MCF 10A (cell line): ENCODE measurements at regions not wholly inside any gene's neighbourhood (a gene's known extent, or its start where the extent isn't known, plus 50 kb on each side); places are given as distances from the start of the nearest gene placed in this dataset.

Experiments
- BruUV-seq: library from RNA; stranded (reverse); fragments of 400-500 nt; replicated peaks from 2 replicates; lab custom pipeline; 2021; lab: Mats Ljungman, UMichigan
- CTCF ChIA-PET: fragments of 300-600 bp; sonication (Branson Sonifier 250); formaldehyde crosslinking; extraction: SDS; loops from one replicate; lab custom pipeline; 2021; ENCODE audit warnings: antibody characterized with exemption, inconsistent platforms; lab: Yijun Ruan, JAX
- POLR2A ChIA-PET: fragments of 300-600, 350-650 bp; sonication (Branson Sonifier 250); formaldehyde crosslinking; extraction: SDS; loops from one replicate; lab custom pipeline; 2020; ENCODE audit warnings: antibody characterized with exemption, inconsistent platforms; lab: Yijun Ruan, JAX
- DNase-seq: peaks from one replicate; pipeline ENCODE4 v3.0.0-alpha.2; 2018; ENCODE audit not compliant: unreplicated experiment
- H3K27ac Mint-ChIP-seq: one replicate; pipeline ENCODE4 v1.8.0; 2022; ENCODE audit warnings: mild to moderate bottlenecking, low read depth, mixed read lengths; ENCODE audit not compliant: unreplicated experiment
- H3K27me3 Mint-ChIP-seq: one replicate; pipeline ENCODE4 v1.8.0; 2022; ENCODE audit warnings: mixed read lengths; ENCODE audit not compliant: insufficient read depth, unreplicated experiment
- H3K36me3 Mint-ChIP-seq: one replicate; pipeline ENCODE4 v1.8.0; 2022; ENCODE audit warnings: mild to moderate bottlenecking, moderate library complexity, mixed read lengths; ENCODE audit not compliant: insufficient read depth, unreplicated experiment
- H3K4me1 Mint-ChIP-seq: one replicate; pipeline ENCODE4 v1.8.0; 2022; ENCODE audit warnings: mixed read lengths; ENCODE audit not compliant: insufficient read depth, unreplicated experiment
- H3K4me3 Mint-ChIP-seq: one replicate; pipeline ENCODE4 v1.8.0; 2022; ENCODE audit warnings: mild to moderate bottlenecking, moderate library complexity, mixed read lengths; ENCODE audit not compliant: unreplicated experiment
- H3K9me3 Mint-ChIP-seq: one replicate; pipeline ENCODE4 v1.8.0; 2022; ENCODE audit warnings: mixed read lengths; ENCODE audit not compliant: unreplicated experiment
- CTCF ChIP-seq: fragments of 200-600 bp; IDR thresholded peaks from one replicate; pipeline ENCODE4 v1.8.0; 2022; ENCODE audit warnings: antibody characterized with exemption, mild to moderate bottlenecking; ENCODE audit not compliant: unreplicated experiment
- intact Hi-C: fragments of 100-400 bp; cut with micrococcal nuclease; formaldehyde crosslinking; loops from 2 replicates; pipeline ENCODE4 v1.14.1; 2022

- no TSS peak for BruUV-seq
- intact Hi-C loops: no loop called here
- H3K4me1 Mint-ChIP-seq: no peaks in the 10 kb centered on the region
- H3K4me3 Mint-ChIP-seq: no peak overlapping the region
- ChIA-PET POLR2A (no interaction called here), CTCF (interaction anchor here (0.5 to 2.8 kb wide), 3 partner anchors 13 to 29 kb away, joined by 3 to 10 read pairs (median 3); no protein-coding TSS in a partner anchor)
- no peaks in the 10 kb centered on the region for H3K36me3 Mint-ChIP-seq
- H3K27me3 Mint-ChIP-seq: peaks cover 27% of the 10 kb centered on the region
- no peak overlapping the region for H3K27ac Mint-ChIP-seq
- no peak for DNase-seq
- no peak for TF ChIP-seq CTCF
- H3K9me3 Mint-ChIP-seq: no peaks in the 10 kb centered on the region
Measured at GRCh38 chr15:38670128-38671005, 105.8 kb upstream of the RASGRP1 start.

- CTCF ChIA-PET: interaction anchor here (1.7 kb wide), 1 partner anchor 13 kb away, joined by 3 read pairs; no protein-coding TSS in a partner anchor
- Mint-ChIP-seq H3K4me1 (no peaks in the 10 kb centered on the region), H3K36me3 (no peaks in the 10 kb centered on the region), H3K9me3 (no peaks in the 10 kb centered on the region), H3K27me3 (peaks cover 20% of the 10 kb centered on the region), H3K4me3 (no peak overlapping the region), H3K27ac (no peak overlapping the region)
- TF ChIP-seq CTCF: no peak
- intact Hi-C loops: no loop called here
- POLR2A ChIA-PET: no interaction called here
- no TSS peak for BruUV-seq
- DNase-seq: no peak
Measured at GRCh38 chr15:38671006-38671387, 106.4 kb upstream of the RASGRP1 start.

- no TSS peak for BruUV-seq
- Mint-ChIP-seq H3K27me3 (peaks cover 14% of the 10 kb centered on the region), H3K9me3 (no peaks in the 10 kb centered on the region), H3K36me3 (no peaks in the 10 kb centered on the region), H3K4me1 (no peaks in the 10 kb centered on the region), H3K27ac (no peak overlapping the region), H3K4me3 (no peak overlapping the region)
- no peak for DNase-seq
- TF ChIP-seq CTCF: no peak
- POLR2A ChIA-PET: interaction anchor here (0.6 kb wide), 1 partner anchor 49 kb away, joined by 3 read pairs; no protein-coding TSS in a partner anchor
- CTCF ChIA-PET: interaction anchor here (0.8 to 4.4 kb wide), 3 partner anchors 12 to 108 kb away, joined by 3 to 33 read pairs (median 3); partner anchors contain the start of gene RASGRP1
- intact Hi-C loops: no loop called here
Measured at GRCh38 chr15:38671675-38672254, 107.2 kb upstream of the RASGRP1 start.

- ChIA-PET CTCF (interaction anchor here (0.8 to 4.4 kb wide), 5 partner anchors 9 to 108 kb away, joined by 3 to 33 read pairs (median 3); partner anchors contain the start of gene RASGRP1), POLR2A (interaction anchor here (0.6 kb wide), 1 partner anchor 49 kb away, joined by 3 read pairs; no protein-coding TSS in a partner anchor)
- Mint-ChIP-seq H3K9me3 (no peaks in the 10 kb centered on the region), H3K36me3 (no peaks in the 10 kb centered on the region), H3K27me3 (peaks cover 14% of the 10 kb centered on the region), H3K4me1 (no peaks in the 10 kb centered on the region), H3K4me3 (no peak overlapping the region), H3K27ac (no peak overlapping the region)
- DNase-seq: no peak
- TF ChIP-seq CTCF: no peak
- no TSS peak for BruUV-seq
- intact Hi-C loops: no loop called here
Measured at GRCh38 chr15:38672273-38672672, 107.7 kb upstream of the RASGRP1 start.
